Forelimb muscle (tissue), 1 donor: ENCODE measurements at regions not wholly inside any gene's neighbourhood (a gene's known extent, or its start where the extent isn't known, plus 50 kb on each side); places are given as distances from the start of the nearest gene placed in this dataset.

Source experiments
- DNase-seq: peaks from one replicate; pipeline ENCODE4 v3.0.0-alpha.2; 2013; ENCODE audit warnings: low read depth

DNA sequence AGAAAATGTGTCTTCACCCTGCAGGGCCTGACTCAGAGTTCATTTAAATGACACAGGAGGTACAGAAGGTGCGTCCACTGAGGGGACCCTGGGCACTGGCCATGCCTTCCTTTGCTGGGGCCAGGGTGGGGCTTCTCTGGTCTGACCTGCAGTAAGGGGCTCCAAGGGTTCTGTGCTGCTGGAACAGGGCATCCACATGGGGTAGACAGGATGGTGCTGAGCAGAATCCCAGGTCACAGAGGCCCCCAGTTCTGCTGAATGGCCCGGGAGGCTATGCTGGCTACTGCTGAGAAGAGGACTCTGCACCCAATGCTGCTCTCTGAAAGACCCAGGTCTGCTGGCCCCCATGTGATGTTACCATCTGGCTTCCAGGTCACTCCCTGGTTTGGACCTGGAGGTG lies 150.4 kb upstream of the GGTLC1 start:
- DNase-seq, result no peak

DNA sequence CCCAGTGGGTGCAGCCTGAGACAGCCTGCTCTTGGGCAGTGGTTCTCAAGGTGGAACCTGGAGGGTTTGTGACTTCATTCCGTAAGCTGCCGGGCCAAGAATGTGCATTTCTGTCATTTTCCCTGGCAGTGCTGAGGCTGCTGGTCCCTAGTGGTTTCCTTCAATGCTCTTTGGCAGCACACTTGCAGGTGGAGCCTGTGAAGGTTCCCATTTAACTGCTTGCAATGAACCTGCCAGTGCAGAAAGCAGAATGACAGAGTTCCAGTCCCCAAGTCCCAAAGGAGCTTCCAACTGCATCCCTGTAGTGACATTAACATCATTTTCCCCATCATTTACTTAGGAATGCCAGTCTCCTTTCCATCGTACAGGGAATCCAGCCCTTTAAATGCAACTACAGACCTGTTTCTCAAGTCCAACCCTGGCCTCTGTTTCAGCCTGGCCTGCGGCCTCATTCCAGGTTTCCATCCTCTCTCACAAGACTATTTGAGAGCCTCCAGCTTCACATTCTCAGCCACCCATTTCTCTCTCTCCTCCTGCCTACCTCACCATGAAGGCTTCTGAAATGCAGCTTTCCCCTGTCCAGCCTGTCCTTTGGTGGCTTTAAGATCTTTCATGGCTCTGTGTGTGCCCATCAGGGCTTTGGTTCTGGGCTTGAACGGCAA lies 149.7 kb upstream of the GGTLC1 start:
- DNase-seq, result no peak

DNA sequence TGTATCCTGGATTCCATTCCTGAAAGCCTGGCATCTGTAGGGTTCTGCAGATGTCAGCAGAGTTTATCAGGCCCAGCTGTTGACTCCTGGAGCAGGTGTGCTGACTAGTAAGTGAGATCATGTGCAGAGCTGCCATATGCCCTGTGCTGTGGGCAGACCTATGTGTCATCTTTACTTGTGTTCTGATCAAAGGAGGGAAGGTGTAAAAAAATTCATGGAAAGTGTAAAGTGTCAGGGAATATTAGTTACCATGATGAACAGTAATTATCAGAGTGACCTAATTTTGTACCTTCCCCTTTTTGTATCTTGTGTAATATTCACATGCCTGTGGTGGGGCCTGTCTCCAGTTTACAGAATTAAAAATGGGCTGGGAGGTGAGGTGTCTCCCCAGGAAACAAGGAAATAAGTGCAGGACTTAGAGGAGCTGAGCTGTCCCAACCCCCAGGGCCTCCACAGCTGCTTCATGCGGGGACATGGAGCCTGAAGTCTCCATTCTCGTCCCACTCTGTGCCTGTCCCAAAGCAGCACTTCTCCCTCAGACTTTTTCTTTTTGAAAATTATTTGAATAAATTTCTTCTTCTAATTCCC lies 148.2 kb upstream of the GGTLC1 start:
- no peak for DNase-seq

- DNase-seq, result no peak
Observed at GRCh38 chr20:24135781-24136180, 147.2 kb upstream of the GGTLC1 start.

- no peak for DNase-seq
Observed at GRCh38 chr20:24134930-24135329, 146.4 kb upstream of the GGTLC1 start.

- DNase-seq, result no peak
Observed at GRCh38 chr20:24134284-24134683, 145.7 kb upstream of the GGTLC1 start.

DNA sequence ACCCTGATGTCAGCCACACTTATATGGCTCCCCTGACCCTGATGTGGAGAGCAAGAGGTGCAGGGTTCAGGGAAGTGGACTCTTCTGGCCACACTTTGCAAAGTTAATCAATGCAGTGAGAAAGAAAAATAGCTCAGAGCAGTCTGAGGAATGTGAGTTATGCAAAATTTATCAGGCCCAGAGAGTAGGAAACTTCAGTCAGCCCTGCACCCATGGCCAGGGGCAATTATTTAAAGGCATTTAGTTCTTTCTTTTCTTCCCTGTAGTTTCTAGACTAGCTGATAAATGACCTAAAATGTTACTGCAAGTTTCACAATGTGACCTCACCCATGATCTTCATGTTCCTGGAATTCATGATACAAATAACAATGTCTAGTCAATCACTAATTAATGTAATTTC lies 143.7 kb upstream of the GGTLC1 start:
- no peak for DNase-seq

DNA sequence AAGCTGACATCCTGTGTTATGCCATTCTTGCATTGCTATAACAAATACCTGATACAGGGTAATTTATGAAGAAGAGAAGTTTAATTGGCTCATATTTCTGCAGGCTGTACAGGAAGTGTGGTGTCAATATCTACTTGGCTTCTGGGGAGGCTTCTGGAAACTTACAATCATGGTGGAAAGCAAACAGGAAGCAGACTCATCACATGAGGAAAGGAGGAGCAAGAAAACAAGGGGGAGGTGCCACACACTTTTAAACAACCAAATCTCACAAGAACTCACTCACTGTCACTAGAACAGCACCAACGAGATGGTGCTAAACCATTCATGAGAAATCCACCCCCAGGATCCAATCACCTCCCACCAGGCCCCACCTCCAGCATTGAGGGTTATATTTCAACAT lies 143.1 kb upstream of the GGTLC1 start:
- no peak for DNase-seq

DNA sequence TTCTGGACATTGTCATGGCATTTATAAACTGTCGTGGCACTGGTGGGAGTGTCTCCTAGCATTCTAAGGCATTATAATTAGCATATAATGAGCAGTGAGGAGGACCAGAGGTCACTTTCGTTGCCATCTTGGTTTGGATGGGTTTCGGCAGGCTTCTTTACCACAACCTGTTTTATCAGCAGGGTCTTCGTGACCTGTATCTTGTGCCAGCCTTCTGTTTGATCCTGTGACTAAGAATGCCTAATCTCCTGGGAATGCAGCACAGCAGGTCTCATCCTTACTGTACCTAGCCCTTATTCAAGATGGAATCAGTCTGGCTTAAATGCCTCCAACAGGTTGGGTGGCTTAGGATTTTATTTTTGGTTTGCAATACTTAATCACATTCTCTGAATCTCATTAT lies 142.7 kb upstream of the GGTLC1 start:
- no peak for DNase-seq

- DNase-seq, result no peak
Observed at GRCh38 chr20:24129641-24130040, 141.1 kb upstream of the GGTLC1 start.

GRCh38 chr20:24124951-24125650 lies 136.5 kb upstream of the GGTLC1 start:
- DNase-seq, result no peak

DNA sequence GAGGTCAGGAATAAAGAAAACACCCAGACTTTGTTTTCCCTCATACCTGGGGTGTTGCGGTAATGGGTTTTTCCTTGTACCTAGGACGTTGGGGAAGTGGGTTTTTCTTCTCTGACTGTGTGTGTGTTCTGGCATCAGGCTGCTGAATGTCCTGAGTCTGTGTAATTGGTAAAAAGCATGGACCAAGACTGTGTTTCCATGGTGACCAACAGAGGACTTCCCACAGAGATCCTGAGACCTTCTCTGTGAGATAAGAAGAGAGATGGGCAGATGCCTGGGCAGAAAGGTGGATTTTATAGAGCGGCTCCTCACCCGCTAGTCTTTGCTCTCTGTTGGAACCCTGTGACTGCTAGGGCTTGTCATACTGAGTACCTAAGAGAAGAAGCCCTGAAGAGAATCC lies 135.4 kb upstream of the GGTLC1 start:
- DNase-seq, result no peak

- no peak for DNase-seq
Observed at GRCh38 chr20:24118441-24119175, 130.0 kb upstream of the GGTLC1 start.

DNA sequence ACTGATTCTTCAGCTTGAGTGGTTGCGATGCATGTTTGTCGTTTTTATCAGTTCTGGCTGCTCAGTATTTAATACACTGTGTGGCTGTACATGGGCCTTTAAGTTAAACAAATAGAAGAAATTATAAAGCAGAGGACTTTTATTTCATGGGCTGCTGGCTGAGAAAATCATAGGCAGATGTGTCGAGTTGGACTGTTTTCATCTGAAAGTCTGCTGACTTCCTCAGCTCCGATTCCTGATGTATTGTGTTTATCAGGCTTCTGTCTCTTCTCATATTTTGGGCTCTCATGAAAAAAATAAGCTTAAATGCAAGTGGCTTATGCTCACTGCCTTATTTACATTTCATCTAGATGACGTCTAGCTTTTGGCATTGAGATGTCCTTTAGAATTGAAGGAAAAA lies 129.5 kb upstream of the GGTLC1 start:
- peak; percentile 32 for DNase-seq

GRCh38 chr20:24117383-24117782 lies 128.8 kb upstream of the GGTLC1 start:
- DNase-seq, result no peak

DNA sequence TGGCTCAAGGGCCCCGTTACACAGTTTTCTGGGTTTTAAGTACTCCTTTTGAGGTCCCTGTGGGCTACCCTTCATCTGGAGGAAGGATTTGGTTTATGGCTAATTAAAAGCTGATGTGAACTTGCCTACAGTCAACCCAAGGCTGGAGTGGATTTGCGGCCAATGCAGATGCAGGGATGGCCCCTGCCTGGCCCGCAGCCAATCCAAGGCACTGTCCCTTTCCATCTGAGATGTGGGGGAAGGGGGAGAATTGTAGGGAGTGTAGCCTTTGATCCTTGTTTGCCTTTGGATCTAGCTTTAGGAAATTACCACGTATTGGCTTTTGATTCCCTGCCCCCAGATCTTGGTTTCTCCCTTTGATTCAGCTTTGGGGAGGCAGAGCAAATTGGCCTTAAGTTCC lies 128.0 kb upstream of the GGTLC1 start:
- DNase-seq, result no peak

DNA sequence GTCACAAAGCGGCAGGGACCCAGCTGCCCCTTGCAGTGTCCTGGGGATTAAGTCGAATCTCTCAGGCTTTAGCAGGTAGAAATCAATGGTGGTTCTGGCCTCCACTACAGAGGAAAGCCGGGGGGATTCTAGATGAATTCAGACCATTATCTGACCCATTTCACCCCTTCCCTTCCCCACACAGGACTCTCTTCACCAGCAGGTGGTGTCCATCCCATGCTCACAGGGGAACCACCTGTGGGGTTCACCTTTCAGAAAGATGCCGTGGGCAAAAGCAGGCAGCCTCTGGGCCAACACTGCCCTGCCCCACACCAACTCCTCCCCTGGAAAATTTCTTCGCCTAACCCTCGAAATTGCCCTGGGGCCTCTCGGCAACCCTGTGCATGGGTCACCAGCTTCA lies 123.8 kb upstream of the GGTLC1 start:
- DNase-seq, result no peak

DNA sequence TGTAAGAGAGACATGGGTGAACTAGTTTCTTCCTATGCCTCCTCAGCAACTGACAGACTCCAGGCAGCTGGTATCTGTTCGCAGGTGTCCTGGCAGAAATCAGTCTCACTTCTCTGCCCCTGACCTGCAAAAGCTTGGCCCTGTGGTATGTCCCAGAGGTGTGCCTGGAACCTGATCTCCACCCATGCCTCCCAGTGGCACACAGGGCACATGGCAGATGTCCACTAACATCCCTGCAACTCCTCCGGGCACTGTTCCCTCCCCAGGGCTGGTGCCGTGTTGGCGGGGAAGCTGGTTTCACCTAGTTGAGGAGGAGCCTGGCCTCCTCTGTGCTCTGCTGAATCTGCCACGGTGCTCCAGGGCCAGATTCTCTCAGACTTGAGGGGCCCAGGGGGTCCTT lies 123.3 kb upstream of the GGTLC1 start:
- no peak for DNase-seq

GRCh38 chr20:24109537-24109936 lies 121.0 kb upstream of the GGTLC1 start:
- DNase-seq, result no peak

DNA sequence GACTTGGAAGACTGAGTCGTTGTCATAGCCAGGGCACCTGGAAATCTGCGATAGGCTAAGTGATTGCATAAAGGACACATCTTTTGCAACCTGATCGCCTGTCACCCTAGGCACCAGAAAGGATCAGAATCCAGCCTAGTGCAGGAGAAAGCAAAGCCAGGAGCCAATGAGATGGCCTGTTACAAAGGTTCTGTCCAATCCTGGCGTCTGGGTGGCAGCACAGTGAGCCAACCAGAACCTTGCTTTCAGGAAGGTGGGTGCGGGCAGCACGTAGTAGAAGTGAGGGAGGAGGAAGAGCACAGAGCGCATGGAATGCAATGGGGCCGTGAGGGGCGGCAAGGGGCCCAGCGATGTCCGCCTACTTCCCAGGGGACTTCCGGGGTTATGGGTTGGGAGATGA lies 120.4 kb upstream of the GGTLC1 start:
- no peak for DNase-seq

DNA sequence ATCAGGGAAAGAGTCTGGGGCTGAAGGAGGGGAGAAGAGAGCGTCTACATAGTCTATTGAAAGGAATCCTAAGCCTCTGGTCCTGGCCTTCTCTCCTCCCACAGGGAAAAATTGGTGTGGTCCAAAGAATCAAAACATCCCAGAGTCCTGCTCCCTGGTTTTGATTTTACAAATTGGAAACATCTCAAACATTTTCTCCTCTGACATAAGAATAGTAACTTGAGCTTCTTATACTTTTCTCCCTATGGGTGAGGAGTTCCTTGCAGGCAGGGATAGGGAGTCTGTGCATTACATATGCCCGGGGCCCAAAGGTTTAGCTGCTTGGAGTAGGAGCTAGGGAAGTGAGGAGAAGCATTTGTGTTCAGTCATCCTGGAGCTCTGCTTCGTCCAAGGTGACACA lies 120.0 kb upstream of the GGTLC1 start:
- DNase-seq, result no peak

GRCh38 chr20:24106801-24107445 lies 118.3 kb upstream of the GGTLC1 start:
- no peak for DNase-seq
